Mononuclear cell (primary cell): ENCODE measurements at regions not wholly inside any gene's neighbourhood (a gene's known extent, or its start where the extent isn't known, plus 50 kb on each side); places are given as distances from the start of the nearest gene placed in this dataset.
"Not testable (repeated sequence)": the region's sequence is repeated elsewhere in the genome, so short reads cannot be mapped to it uniquely, and the experiment has no call there.

Experiments
- H3K27me3 ChIP-seq: 2 replicates; pipeline ENCODE4 v1.6.0; 2011; ENCODE audit warnings: low read length, control low read depth; ENCODE audit not compliant: insufficient read depth
- H3K4me1 ChIP-seq: 2 replicates; pipeline ENCODE4 v1.5.1; 2011; ENCODE audit warnings: mild to moderate bottlenecking, low read length, control low read depth; ENCODE audit not compliant: insufficient read depth
- H3K4me3 ChIP-seq: 2 replicates; pipeline ENCODE4 v1.5.1; 2011; ENCODE audit warnings: mild to moderate bottlenecking, low read length, moderate library complexity
- H3K9me3 ChIP-seq: 2 replicates; pipeline ENCODE4 v1.5.1; 2011; ENCODE audit warnings: low read depth, mild to moderate bottlenecking, control low read depth, low read length

- Histone ChIP-seq H3K27me3 (no peaks in the 10 kb centered on the region), H3K9me3 (no peaks in the 10 kb centered on the region), H3K4me3 (no peak overlapping the region), H3K4me1 (no peaks in the 10 kb centered on the region)
These were observed 1779.7 kb upstream of the CELF4 start for GRCh38 chr18:39345321-39345720.

- H3K4me1 ChIP-seq = no peaks in the 10 kb centered on the region
- H3K27me3 ChIP-seq = no peaks in the 10 kb centered on the region
- no peak overlapping the region for H3K4me3 ChIP-seq
- no peaks in the 10 kb centered on the region for H3K9me3 ChIP-seq
These were observed 1778.9 kb upstream of the CELF4 start for GRCh38 chr18:39344487-39344886.

DNA sequence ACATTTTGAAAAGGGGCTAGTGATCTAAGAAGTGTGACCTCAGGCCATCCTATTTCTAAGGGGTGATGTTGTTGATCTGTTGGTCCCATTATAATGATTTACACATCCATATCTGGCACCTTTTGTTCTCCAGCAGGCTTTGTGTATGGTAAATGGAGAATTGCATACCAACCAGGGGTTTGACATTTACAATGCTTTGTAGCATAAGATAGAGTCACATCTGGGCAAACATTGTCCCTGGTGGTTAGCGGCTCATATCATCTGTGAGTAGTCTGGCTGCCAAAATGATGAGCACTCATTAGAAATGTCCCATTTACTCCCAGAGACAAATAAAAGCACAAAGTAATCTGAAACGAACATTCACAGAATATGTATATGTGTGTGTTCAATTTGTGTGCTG lies 1775.5 kb upstream of the CELF4 start:
- no peaks in the 10 kb centered on the region for H3K27me3 ChIP-seq
- no peaks in the 10 kb centered on the region for H3K4me1 ChIP-seq
- H3K9me3 ChIP-seq = no peaks in the 10 kb centered on the region
- no peak overlapping the region for H3K4me3 ChIP-seq

DNA sequence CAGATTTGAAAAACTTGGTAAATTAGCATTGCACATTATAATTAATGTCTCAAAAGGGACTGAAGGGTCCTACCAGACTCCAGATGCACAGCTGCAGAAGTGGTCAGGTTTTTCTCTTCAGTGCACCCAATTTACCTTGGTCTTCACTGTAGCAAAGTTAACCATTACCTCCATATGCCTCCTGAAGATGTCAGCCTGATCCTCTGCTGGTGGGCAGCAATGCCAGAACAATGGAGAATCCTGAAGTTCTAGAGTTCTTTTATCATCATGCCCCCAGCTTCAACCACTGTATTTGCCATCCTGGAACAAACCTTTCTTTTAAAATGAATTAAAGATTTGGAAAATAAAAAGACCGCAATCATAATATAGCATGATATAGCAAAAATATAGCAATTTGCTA lies 1774.8 kb upstream of the CELF4 start:
- Histone ChIP-seq H3K4me3 (no peak overlapping the region), H3K27me3 (no peaks in the 10 kb centered on the region), H3K9me3 (no peaks in the 10 kb centered on the region), H3K4me1 (no peaks in the 10 kb centered on the region)

GRCh38 chr18:39329496-39330275 lies 1764.1 kb upstream of the CELF4 start:
- H3K4me1 ChIP-seq = no peaks in the 10 kb centered on the region
- H3K27me3 ChIP-seq = no peaks in the 10 kb centered on the region
- H3K4me3 ChIP-seq = no peak overlapping the region
- no peaks in the 10 kb centered on the region for H3K9me3 ChIP-seq

DNA sequence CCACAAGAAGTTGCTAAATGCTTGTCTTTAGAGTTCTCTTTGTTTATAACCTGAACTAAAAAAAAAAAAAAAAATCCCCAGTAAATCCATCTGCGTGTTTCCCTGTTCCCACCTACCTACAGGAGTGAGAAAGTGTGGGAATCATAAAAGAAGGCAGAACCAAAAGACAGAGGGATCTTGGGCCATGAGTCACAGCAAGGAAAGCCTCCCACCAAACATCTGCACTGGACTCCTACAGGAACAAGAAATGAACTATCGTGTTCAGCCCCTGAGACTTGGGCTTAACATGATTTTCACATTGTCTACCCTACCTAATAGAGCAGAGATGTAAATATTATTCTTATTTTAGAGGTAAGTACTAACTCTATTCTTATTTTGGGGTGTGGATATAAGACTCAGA lies 1761.2 kb upstream of the CELF4 start:
- Histone ChIP-seq H3K4me1 (no peaks in the 10 kb centered on the region), H3K27me3 (no peaks in the 10 kb centered on the region), H3K4me3 (no peak overlapping the region), H3K9me3 (no peaks in the 10 kb centered on the region)

DNA sequence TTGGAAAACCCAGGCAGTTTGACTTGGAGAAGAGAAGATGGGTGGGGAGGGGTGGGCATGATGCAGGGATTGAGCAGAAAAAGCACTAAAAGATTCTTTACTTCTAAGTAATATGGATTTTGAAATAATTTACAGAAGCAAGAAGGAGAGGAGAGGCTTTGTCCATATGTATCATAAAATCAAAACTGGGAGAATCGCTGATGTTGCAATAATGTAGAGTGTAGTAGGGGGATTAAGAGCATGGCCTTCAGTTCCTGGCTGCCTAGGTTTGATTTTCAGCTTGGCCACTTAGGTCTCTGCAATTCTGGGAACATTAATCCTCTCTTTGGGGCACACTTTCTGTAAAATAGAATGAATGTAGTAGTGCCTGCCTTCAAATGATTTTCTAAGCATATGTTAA lies 1760.4 kb upstream of the CELF4 start:
- Histone ChIP-seq H3K4me3 (no peak overlapping the region), H3K4me1 (no peaks in the 10 kb centered on the region), H3K9me3 (no peaks in the 10 kb centered on the region), H3K27me3 (no peaks in the 10 kb centered on the region)

- H3K4me3 ChIP-seq = no peak overlapping the region
- H3K27me3 ChIP-seq = no peaks in the 10 kb centered on the region
- H3K9me3 ChIP-seq = no peaks in the 10 kb centered on the region
- peaks cover 9% of the 10 kb centered on the region for H3K4me1 ChIP-seq
These were observed 1753.5 kb upstream of the CELF4 start for GRCh38 chr18:39319141-39319540.

- no peak overlapping the region for H3K4me3 ChIP-seq
These were observed 1752.9 kb upstream of the CELF4 start for GRCh38 chr18:39318462-39318861.

GRCh38 chr18:39318008-39318407 lies 1752.4 kb upstream of the CELF4 start:
- no peak overlapping the region for H3K4me3 ChIP-seq
- H3K27me3 ChIP-seq = no peaks in the 10 kb centered on the region
- H3K4me1 ChIP-seq = peaks cover 9% of the 10 kb centered on the region
- H3K9me3 ChIP-seq = no peaks in the 10 kb centered on the region

More at GRCh38 chr18:39318462-39318861, 1752.9 kb upstream of the CELF4 start:
- Histone ChIP-seq H3K9me3 (no peaks in the 10 kb centered on the region), H3K4me1 (peaks cover 9% of the 10 kb centered on the region), H3K27me3 (no peaks in the 10 kb centered on the region)

DNA sequence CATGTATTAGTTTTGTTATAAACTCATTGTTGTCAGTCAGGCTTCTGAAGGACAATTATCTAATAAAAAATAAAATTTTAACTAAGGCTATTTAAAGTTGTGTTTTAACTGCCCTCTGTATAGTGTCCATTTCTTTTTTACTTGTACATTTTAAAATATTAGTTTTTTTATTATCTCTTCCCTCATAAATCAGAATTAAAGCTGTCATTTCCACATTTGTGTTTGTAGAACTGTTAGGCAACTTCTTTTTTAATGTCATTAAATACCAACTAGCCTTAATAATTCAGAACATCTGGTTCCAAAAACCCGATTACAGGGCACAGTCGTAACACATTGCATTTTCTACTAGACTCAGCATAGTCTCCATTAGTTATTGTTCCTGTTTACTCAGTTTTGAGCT lies 1749.0 kb upstream of the CELF4 start:
- Histone ChIP-seq H3K27me3 (no peaks in the 10 kb centered on the region), H3K4me3 (no peak overlapping the region), H3K4me1 (peaks cover 9% of the 10 kb centered on the region), H3K9me3 (no peaks in the 10 kb centered on the region)

DNA sequence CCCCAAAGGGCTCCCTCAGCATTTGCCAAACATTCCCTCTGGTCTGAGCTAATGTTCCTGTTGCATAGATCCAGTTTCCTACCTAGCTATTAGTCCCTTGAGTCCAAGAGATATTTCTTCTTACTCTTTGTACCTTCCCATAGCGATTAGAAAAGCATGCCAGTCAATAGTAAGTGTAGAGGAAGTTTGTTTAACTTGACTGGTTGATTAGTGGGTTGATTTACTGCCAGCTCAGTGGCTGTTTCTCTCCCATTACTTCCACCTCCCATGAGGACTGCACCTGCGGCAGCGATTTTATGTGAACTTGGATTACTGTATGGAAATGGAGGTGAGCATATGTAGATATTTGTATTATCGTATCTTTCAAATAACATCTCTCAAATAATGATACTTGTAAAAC lies 1748.4 kb upstream of the CELF4 start:
- no peaks in the 10 kb centered on the region for H3K9me3 ChIP-seq
- H3K27me3 ChIP-seq = no peaks in the 10 kb centered on the region
- H3K4me1 ChIP-seq = peaks cover 9% of the 10 kb centered on the region
- H3K4me3 ChIP-seq = no peak overlapping the region

DNA sequence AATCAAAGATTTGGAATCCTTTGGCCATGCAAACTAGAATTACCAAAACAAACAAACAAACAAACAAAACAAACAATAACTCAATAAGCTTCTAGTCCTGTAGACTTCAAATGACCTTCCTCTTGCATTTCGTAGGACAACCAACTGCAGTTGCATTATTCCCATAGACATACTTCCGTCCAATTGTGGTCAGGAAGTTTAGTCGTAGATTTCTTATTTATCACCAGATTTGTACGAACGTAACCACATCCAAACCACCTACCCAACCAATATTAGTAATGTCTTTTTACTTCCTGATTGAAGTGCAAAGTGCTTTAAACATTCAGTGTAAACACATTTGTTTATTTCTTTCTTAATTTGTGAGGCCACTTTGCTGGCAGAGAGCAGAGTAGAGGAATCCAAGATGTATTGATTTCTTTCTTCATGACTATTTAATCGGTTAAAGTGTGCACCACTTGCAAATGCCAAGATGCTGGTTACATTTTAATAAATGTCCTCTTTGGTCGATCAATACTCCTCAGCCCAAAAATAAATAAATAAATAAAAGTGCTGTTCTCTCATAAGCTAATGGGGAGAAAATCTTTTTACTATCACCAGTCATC lies 1745.6 kb upstream of the CELF4 start:
- H3K4me3 ChIP-seq = no peak overlapping the region
- no peaks in the 10 kb centered on the region for H3K4me1 ChIP-seq
- no peaks in the 10 kb centered on the region for H3K27me3 ChIP-seq
- H3K9me3 ChIP-seq = no peaks in the 10 kb centered on the region

DNA sequence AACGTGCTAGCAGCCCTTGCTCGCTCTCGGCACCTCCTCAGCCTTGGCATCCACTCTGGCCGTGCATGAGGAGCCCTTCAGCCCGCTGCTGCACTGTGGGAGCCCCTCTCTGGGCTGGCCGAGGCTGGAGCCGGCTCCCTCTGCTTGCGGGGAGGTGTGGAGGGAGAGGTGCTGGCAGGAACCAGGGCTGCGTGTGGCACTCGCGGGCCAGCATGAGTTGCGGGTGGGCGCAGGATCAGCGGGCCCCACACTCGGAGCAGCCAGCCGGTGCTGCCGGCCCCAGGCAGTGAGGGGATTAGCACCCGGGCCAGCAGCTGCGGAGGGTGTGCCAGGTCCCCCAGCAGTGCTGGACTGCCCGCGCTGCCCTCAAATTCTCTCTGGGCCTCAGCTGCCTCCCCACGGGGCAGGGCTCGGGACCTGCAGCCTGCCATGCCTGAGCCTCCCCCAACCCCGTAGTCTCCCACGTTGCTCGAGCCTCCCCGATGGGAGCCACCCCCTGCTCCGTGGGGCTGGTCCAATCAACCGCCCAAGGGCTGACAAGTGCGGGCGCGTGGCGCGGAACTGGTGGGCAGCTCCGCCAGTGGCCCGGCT lies 1743.4 kb upstream of the CELF4 start:
- H3K4me1 ChIP-seq, H3K9me3 ChIP-seq, H3K4me3 ChIP-seq, H3K27me3 ChIP-seq: not testable (repeated sequence)

GRCh38 chr18:39305766-39306165 lies 1740.2 kb upstream of the CELF4 start:
- no peaks in the 10 kb centered on the region for H3K9me3 ChIP-seq
- no peak overlapping the region for H3K4me3 ChIP-seq
- no peaks in the 10 kb centered on the region for H3K4me1 ChIP-seq
- no peaks in the 10 kb centered on the region for H3K27me3 ChIP-seq

GRCh38 chr18:39302481-39302880 lies 1736.9 kb upstream of the CELF4 start:
- Histone ChIP-seq H3K9me3 (no peaks in the 10 kb centered on the region), H3K4me1 (no peaks in the 10 kb centered on the region), H3K27me3 (no peaks in the 10 kb centered on the region), H3K4me3 (no peak overlapping the region)
